GM18951 (cell line): ENCODE measurements at regions not wholly inside any gene's neighbourhood (a gene's known extent, or its start where the extent isn't known, plus 50 kb on each side); places are given as distances from the start of the nearest gene placed in this dataset.

ENCODE experiments used
- POLR2A ChIP-seq: IDR thresholded peaks from 4 replicates; pipeline ENCODE4 v1.6.1; 2011; ENCODE audit warnings: mild to moderate bottlenecking; ENCODE audit not compliant: insufficient read length, insufficient read depth; ENCODE audit errors: extremely low read depth
- in situ Hi-C: fragments of 300-500 bp; cut with MboI; formaldehyde crosslinking; loops from one replicate; pipeline ENCODE4 v1.12.0; 2022; ENCODE audit warnings: low sequenced_read_pairs, mixed read lengths, inconsistent platforms; ENCODE audit not compliant: unreplicated experiment

DNA sequence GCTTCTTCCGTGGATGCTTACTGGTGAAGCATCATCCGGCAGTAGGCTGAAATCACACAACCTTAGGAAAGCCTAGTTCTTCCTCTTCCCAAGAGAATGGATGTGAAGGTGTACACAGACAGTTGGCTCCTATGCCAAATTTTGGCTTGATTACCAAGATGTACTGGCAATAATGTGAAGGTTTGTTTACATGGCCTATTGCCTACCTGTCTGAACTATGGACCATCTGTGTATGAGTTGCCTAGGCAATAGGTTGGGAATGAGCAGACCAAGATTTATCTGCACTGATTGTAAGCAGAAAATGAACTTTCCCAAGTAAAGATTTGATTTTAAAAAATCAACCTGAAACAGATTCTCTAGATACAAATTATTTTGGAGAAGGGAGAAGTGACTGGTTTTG, 325.9 kb upstream of the SORCS1 start:
- in situ Hi-C loops, result no loop called here
- TF ChIP-seq POLR2A, result no peak

DNA sequence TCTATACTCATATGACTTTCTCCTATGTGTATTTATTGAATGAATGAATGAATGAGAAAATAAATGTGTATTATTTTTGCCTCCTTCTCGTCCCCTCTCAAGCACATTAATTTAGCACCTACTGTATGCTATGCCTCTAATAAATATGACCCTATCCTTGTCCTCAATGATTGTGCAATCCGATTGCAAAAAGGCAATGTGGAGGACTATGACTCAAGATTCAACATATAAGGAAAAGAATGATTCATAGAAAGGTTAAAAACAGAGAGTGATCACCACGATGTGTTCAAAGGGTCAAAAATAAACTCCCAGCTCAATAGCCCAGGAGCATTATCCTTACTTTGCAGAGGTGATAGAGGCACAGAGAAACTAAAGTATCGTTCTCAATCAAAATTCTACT, 322.8 kb upstream of the SORCS1 start:
- TF ChIP-seq POLR2A, result no peak
- in situ Hi-C loops, result no loop called here

DNA sequence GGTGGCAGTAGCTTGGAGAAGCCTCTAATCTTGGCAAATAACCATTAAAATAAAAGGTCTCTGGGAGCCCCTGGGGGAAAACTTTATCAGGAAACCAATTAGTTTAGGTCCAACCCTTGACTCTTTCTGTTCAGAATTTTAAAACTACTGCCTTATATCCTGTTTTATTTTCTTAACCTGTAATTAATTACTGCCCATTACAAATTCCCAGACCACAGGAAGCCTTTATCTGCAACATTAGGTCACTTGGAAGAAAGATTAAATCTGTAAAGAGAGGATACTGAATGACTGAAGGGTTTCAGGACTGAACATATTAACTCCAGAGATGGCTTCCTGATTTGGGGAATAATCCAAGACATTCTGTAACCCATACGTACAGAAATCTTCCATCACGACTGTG, 320.5 kb upstream of the SORCS1 start:
- TF ChIP-seq POLR2A, result no peak
- in situ Hi-C loops, result no loop called here

DNA sequence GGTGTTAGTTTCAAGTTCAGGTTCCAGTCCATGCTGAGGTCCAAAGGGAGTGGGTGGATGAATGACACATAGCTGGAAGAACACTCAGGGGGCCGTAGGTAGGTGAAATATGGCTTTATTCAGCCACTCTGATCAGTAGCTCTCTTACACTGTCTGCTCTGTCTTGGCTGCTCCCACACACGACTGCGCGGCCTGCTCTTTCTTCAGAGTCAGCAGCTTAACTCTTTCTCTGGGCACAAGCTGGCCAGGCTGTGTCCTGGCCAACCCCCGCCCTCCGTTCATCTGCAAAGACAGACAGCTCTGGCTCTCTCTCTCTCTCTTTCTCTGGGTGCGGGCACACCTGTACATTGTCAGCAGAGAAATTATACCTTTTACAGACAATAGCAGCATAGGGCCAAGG, 317.4 kb upstream of the SORCS1 start:
- in situ Hi-C loops, result no loop called here
- TF ChIP-seq POLR2A, result no peak

DNA sequence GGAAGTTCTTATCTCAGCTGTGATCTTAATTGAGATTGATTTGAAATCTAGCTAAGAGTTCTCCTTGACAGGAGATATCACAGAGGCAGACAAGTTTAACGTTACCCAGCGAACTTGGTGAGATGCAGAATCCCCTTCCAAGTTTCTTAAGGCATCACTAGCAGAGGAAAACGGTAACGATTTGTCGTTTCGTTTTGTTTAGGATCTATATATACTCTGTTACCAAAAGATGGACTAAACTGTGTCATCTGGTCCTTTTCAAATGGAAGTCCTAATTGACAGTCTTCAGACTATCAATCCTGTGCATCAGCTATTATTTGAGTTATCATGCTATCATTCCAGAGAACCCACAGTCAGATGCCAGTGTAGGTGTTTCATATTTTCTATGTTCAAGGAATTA, 316.7 kb upstream of the SORCS1 start:
- in situ Hi-C loops, result no loop called here

DNA sequence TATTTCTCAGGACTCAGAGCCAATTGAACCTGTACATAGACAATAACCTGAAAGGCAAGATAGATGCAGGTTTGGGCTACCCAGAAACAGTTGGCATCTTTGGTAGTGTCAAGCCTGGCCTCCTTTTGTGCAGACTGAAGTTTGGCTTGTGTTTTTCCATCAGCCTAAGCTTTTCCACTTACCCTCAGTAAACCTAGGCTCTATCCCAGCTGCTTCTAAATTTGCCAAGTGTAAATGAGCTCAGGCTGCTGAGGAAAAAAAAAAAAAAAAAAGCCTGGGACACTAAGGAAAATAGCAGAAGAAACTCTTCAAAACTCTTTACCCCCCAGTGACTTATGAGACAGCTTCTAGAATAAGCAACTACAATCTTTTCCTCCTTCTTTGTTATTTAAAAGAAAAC, 316.3 kb upstream of the SORCS1 start:
- in situ Hi-C loops, result no loop called here

More for the DNA sequence above, 316.7 kb upstream of the SORCS1 start:
- no peak for TF ChIP-seq POLR2A

DNA sequence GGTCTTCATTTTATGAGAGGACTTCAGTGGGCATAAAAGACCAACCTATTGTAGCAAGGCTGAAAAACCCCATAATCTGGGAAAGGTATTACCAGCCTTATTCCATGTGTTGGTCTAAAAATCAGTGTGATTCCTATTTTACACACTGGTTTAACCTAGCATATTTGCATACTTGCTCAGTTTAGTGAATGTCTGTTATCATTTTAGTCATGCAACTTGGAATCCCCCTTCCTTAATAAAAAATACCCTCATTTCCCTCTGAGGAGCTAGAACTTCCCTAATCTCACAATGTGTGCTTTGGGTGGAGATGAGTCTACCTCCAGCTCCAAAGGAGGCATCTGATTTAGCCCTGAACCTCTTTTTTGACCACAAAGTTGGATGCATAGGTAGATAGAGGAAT, 312.8 kb upstream of the SORCS1 start:
- in situ Hi-C loops, result no loop called here
- TF ChIP-seq POLR2A, result no peak

More for the DNA sequence above, 316.3 kb upstream of the SORCS1 start:
- TF ChIP-seq POLR2A, result no peak

DNA sequence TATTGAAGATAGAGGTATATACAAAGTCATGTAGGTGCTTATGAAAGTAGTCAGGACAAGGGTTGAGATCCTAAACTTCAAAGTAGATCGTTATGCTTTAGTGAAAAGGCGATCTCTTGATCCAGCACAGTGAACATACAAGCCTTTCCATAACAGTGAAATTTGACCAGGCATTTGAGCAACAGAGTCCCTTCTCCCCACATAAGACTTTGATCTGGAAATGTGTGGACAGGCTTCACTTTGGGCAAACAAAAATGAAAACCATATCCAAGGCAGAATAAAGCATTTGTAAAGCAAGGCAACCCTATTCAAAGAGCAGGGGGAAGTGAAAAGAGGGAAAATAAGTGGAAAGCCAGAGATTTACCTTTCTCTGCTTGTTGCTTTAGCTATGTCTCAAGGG, 311.9 kb upstream of the SORCS1 start:
- in situ Hi-C loops, result no loop called here
- no peak for TF ChIP-seq POLR2A

DNA sequence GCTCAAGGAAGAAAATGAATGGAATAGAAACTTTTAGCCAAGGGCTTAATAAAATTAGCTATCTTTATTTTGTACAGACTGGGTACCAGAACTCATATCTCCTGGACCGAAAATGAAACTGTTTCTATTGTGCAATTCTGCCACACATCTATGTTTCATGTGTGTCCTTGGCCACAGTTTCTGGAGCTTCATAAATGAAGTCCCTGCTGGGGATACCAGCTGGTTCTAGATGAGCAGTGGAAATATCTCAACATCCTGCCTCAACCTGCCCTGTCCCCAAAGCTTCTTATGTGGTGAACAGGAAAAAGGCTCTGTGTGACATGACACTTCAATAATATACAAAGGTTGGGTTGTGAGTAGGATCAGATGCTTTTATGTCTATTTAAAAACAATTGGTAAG, 310.1 kb upstream of the SORCS1 start:
- TF ChIP-seq POLR2A, result no peak
- in situ Hi-C loops, result no loop called here

DNA sequence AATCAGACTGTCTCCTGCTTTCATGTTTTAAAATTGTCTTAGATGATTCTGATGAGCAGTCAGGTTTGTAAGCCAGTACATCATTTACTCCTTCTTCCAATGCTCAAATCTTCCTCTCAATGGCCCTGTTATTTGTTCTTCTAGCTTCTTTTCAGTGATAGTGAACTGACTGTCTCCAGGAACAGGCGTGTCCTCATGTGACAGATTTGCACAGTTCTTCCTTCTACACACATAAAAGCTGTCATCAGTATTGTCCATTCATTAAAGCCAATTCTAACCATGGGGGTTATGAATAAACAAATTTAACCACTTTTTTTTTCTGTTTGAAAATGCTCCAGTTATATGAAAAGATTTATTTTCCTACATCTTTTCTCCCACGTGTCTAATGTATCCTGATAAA, 308.7 kb upstream of the SORCS1 start:
- in situ Hi-C loops, result no loop called here
- no peak for TF ChIP-seq POLR2A

DNA sequence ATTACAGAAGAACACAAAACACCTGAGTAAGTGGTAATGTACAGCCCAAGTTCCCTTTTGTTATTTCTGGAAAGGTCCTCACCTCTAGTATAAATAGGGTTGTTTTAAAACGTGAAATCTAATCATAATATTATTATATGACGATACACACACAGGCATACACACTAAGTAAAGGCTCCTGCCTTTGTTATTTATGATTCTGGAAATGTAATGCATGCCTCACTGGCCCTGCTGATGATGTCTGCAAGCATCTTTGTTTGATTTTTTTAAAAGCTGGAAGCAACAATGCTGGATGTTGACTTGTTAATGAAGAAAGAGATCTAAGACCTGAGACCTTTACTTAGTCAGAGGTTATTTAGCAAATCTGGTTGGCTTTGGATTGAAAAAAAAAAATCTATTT, 307.4 kb upstream of the SORCS1 start:
- no peak for TF ChIP-seq POLR2A
- in situ Hi-C loops, result no loop called here

DNA sequence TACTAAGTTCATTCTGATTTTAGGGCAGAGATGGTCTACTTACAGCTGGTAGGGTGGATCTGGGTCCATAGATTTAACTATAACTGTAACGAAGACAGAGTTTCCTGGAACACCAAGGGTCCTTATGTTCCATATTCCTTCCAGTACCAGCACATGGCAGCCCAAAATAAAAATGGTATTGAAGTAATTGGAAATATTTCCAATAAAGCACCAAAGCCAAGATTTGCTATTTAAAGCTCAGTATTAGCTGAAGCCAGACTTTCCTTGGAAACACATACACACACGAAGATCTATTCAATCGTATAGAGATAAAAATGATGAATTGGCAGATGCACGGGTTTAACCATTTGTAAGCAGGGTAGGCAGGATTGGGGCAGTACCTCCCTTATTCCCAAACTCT, 289.1 kb upstream of the SORCS1 start:
- TF ChIP-seq POLR2A, result no peak
- in situ Hi-C loops, result no loop called here

DNA sequence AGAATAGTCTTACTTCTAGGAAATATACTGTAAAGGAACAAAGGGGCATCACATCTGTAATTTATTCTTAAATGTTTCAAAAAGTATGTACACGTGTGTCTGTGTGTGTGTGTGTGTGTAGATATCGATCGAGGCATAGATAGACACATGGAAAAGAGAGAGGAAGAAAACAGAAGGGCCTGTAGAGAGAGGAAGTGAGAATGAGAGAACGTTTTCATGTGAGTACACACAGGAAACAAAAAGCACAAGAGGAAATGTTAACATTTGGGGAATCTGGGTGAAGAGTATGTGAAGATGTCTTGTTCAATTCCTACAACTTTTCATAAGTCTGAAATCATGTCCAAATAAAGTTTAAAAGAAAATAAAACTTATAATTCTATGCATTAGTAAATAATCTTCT, 286.5 kb upstream of the SORCS1 start:
- in situ Hi-C loops, result no loop called here
- TF ChIP-seq POLR2A, result no peak

DNA sequence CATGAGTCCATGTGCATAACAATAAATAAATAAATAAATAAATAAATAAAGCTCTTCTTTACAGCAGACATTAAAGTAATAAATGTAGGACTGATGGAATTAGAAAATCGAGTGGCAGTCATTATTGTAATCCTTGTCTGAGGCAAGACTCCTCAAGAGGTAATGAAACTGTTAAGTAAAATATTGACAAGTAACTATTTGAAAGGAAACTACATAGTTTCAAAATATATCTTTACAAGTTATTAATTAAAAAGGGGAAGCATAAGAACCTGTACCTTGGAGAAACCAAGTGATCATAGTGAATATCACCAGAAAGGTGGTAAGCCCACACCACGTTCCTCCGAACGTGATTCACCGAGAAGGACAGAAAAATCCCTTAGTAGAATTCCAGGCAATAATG, 285.6 kb upstream of the SORCS1 start:
- in situ Hi-C loops, result no loop called here

DNA sequence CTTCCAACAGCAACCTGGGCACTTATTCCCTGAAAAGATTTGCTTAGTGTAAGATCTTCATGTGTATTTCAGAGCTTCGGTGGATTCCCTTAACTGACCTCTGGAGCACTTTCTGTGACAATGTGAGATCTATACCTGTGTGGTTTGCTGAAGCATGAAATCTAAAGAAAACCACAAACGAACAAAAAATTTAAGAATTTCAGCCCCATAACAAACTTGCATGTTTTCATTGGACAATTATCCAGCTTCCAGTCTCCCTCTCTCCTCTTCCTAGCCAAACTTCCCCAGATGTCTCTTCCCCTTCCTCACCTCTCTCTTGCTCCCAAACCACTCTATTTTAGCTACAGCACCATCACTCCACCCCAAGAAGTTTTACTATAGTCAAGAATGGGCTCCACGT, 279.9 kb upstream of the SORCS1 start:
- TF ChIP-seq POLR2A, result no peak
- in situ Hi-C loops, result no loop called here

More for the DNA sequence above, 285.6 kb upstream of the SORCS1 start:
- no peak for TF ChIP-seq POLR2A
